OCI-LY7 (cell line): ENCODE measurements at regions not wholly inside any gene's neighbourhood (a gene's known extent, or its start where the extent isn't known, plus 50 kb on each side); places are given as distances from the start of the nearest gene placed in this dataset.
A peak's percentile ranks its signal among the peaks of the same experiment; 100 is the strongest.

Experiments used
- BruUV-seq: library from RNA; stranded (reverse); fragments of 400-500 nt; replicated peaks from 2 replicates; lab custom pipeline; 2021; lab: Mats Ljungman, UMichigan
- CTCF ChIA-PET: fragments of 300-600 bp; sonication (Branson Sonifier 250); formaldehyde crosslinking; loops from one replicate; lab custom pipeline; 2022; ENCODE audit warnings: antibody characterized with exemption; ENCODE audit not compliant: unreplicated experiment; lab: Charles Lee
- POLR2A ChIA-PET: fragments of 300-600 bp; sonication (Branson Sonifier 250); formaldehyde crosslinking; loops from one replicate; lab custom pipeline; 2022; ENCODE audit warnings: antibody characterized with exemption; lab: Charles Lee
- DNase-seq: peaks from one replicate; pipeline ENCODE4 v3.0.0-alpha.2; 2015; ENCODE audit warnings: low spot score
- H2AFZ ChIP-seq: fragments of 200-600 bp; sonication (generic), shearing (Covaris generic); 2 replicates; pipeline ENCODE4 v1.6.1; 2014; ENCODE audit warnings: mild to moderate bottlenecking, antibody characterized with exemption, low read length, moderate library complexity
- H3K27ac ChIP-seq: fragments of 200-600 bp; sonication (generic); 2 replicates; pipeline ENCODE4 v1.5.1; 2014; ENCODE audit warnings: mixed run types, low read depth, mild to moderate bottlenecking, moderate library complexity, low read length, inconsistent platforms; ENCODE audit not compliant: poor library complexity, severe bottlenecking
- H3K36me3 ChIP-seq: fragments of 200-600 bp; sonication (generic); 2 replicates; pipeline ENCODE4 v1.6.1; 2014; ENCODE audit warnings: mild to moderate bottlenecking, antibody characterized with exemption, low read length, moderate library complexity, mixed read lengths; ENCODE audit not compliant: insufficient read depth
- H3K4me1 ChIP-seq: fragments of 200-600 bp; sonication (generic); 2 replicates; pipeline ENCODE4 v1.5.1; 2014; ENCODE audit warnings: mild to moderate bottlenecking, low read length; ENCODE audit not compliant: insufficient read depth, poor library complexity, severe bottlenecking
- H3K4me2 ChIP-seq: fragments of 200-600 bp; sonication (generic); 2 replicates; pipeline ENCODE4 v1.6.1; 2014; ENCODE audit warnings: mild to moderate bottlenecking, low read length
- H3K4me3 ChIP-seq: fragments of 200-600 bp; sonication (generic); 2 replicates; pipeline ENCODE4 v1.5.1; 2014; ENCODE audit warnings: mild to moderate bottlenecking, low read depth, low read length; ENCODE audit not compliant: poor library complexity, severe bottlenecking
- H3K79me2 ChIP-seq: fragments of 200-600 bp; sonication (generic); 2 replicates; pipeline ENCODE4 v1.6.1; 2016; ENCODE audit warnings: low read depth, mild to moderate bottlenecking, low read length, moderate library complexity, mixed read lengths; ENCODE audit not compliant: insufficient read depth
- H3K9me2 ChIP-seq: fragments of 200-600 bp; sonication (generic); 2 replicates; pipeline ENCODE4 v1.6.1; 2016; ENCODE audit warnings: mild to moderate bottlenecking, low read length, mixed read lengths; ENCODE audit not compliant: insufficient read depth
- H3K9me3 ChIP-seq: fragments of 200-600 bp; sonication (generic); 2 replicates; pipeline ENCODE4 v1.6.1; 2014; ENCODE audit warnings: mild to moderate bottlenecking, mixed run types, low read length, mixed read lengths
- H4K20me1 ChIP-seq: fragments of 200-600 bp; sonication (generic); 2 replicates; pipeline ENCODE4 v1.6.1; 2014; ENCODE audit warnings: mild to moderate bottlenecking, antibody characterized with exemption, low read length, moderate library complexity, mixed read lengths; ENCODE audit not compliant: insufficient read depth
- CTCF ChIP-seq: fragments of 200-600 bp; sonication (generic); conservative IDR thresholded peaks from 2 replicates; pipeline ENCODE4 v1.5.1; 2014; ENCODE audit warnings: mild to moderate bottlenecking, antibody characterized with exemption, low read length, moderate library complexity, mixed read lengths
- EZH2phosphoT487 ChIP-seq: fragments of 200-600 bp; sonication (generic); IDR thresholded peaks from 2 replicates; pipeline ENCODE4 v1.6.1; 2018; ENCODE audit warnings: low read depth, borderline replicate concordance, mild to moderate bottlenecking, mixed run types, antibody characterized with exemption, low read length, moderate library complexity, mixed read lengths
- intact Hi-C: fragments of 100-400 bp; cut with micrococcal nuclease; formaldehyde crosslinking; loops from one replicate; pipeline ENCODE4 v1.10.0; 2022; ENCODE audit not compliant: unreplicated experiment

- CTCF ChIA-PET, result no interaction called here
- TF ChIP-seq EZH2phosphoT487 (no peak), CTCF (no peak)
- Histone ChIP-seq H3K9me2 (no peaks in the 10 kb centered on the region), H3K4me3 (no peak overlapping the region), H3K27ac (no peak overlapping the region), H3K4me2 (peak overlapping the region; percentile 57; the same call in 1 of the 2 replicates), H3K9me3 (no peaks in the 10 kb centered on the region), H3K36me3 (no peaks in the 10 kb centered on the region), H3K4me1 (peaks cover 76% of the 10 kb centered on the region), H3K79me2 (peaks cover 22% of the 10 kb centered on the region; the same call in 1 of the 2 replicates), H2AFZ (no peak overlapping the region), H4K20me1 (no peaks in the 10 kb centered on the region)
- POLR2A ChIA-PET, result no interaction called here
- no peak for DNase-seq
- no TSS peak for BruUV-seq
- intact Hi-C loops, result loop anchor here (10.0 kb wide), 1 partner anchor 545 kb away; no protein-coding TSS in a partner anchor
Measured at GRCh38 chr17:77320044-77320440, 179.3 kb downstream of the SEC14L1 start.

- Histone ChIP-seq H3K4me1 (peaks cover 76% of the 10 kb centered on the region), H4K20me1 (no peaks in the 10 kb centered on the region), H3K9me2 (no peaks in the 10 kb centered on the region), H2AFZ (no peak overlapping the region), H3K4me2 (peak overlapping the region; percentile 57), H3K27ac (no peak overlapping the region), H3K4me3 (peak overlapping the region; percentile 0), H3K79me2 (peaks cover 22% of the 10 kb centered on the region; the same call in 1 of the 2 replicates), H3K9me3 (no peaks in the 10 kb centered on the region), H3K36me3 (no peaks in the 10 kb centered on the region)
- TF ChIP-seq EZH2phosphoT487 (no peak), CTCF (no peak)
- intact Hi-C loops, result loop anchor here (10.0 kb wide), 1 partner anchor 544 kb away; no protein-coding TSS in a partner anchor
- CTCF ChIA-PET, result no interaction called here
- DNase-seq, result no peak
- POLR2A ChIA-PET, result no interaction called here
- no TSS peak for BruUV-seq
Measured at GRCh38 chr17:77320485-77321256, 179.9 kb downstream of the SEC14L1 start.
